Peyer's patch (tissue), 4 donors: ENCODE measurements at regions not wholly inside any gene's neighbourhood (a gene's known extent, or its start where the extent isn't known, plus 50 kb on each side); places are given as distances from the start of the nearest gene placed in this dataset.

Experiments used
- CTCF ChIP-seq, 6 experiments: fragments of 450-650 bp in 4 of 6; fragments of 200-600 bp in 2 of 6; sonication (generic) in 1 of 6; IDR thresholded peaks; one replicate each; pipeline ENCODE4 v1.5.1; 2017 to 2019; ENCODE audit warnings: antibody characterized with exemption in 6 of 6, mild to moderate bottlenecking in 3 of 6, moderate library complexity in 1 of 6
- POLR2A ChIP-seq, 2 donors: fragments of 450-650 bp; IDR thresholded peaks; one replicate each; pipeline ENCODE4 v1.5.1; 2017; ENCODE audit warnings: antibody characterized with exemption in 2 of 2, mild to moderate bottlenecking in 2 of 2, moderate library complexity in 2 of 2

- TF ChIP-seq CTCF (IDR thresholded peaks at IDR 0.05) (no peak), POLR2A (IDR thresholded peaks at IDR 0.05) (no peak)
Observed at GRCh38 chr12:118760623-118761022, 220.7 kb upstream of the SRRM4 start.
